IMR-90 (cell line): ENCODE measurements at regions not wholly inside any gene's neighbourhood (a gene's known extent, or its start where the extent isn't known, plus 50 kb on each side); places are given as distances from the start of the nearest gene placed in this dataset.

ENCODE experiments used
- ATAC-seq: fragments of 200-7000 bp; cut with Tn5 transposase; 2 replicates; pipeline ENCODE4 v1.9.1; 2020; ENCODE audit warnings: low read depth, mild to moderate bottlenecking, moderate library complexity
- BruUV-seq: library from RNA; stranded (reverse); fragments of 400-500 nt; replicated peaks from 2 replicates; lab custom pipeline; 2021; lab: Mats Ljungman, UMichigan
- CTCF ChIA-PET: fragments of 300-600 bp; formaldehyde crosslinking; extraction: SDS; loops from one replicate; lab custom pipeline; 2021; ENCODE audit warnings: antibody characterized with exemption; lab: Yijun Ruan, JAX
- POLR2A ChIA-PET: fragments of 300-600 bp; sonication (Branson Sonifier 250); formaldehyde crosslinking; loops from one replicate; lab custom pipeline; 2022; ENCODE audit warnings: antibody characterized with exemption; ENCODE audit not compliant: unreplicated experiment; lab: Charles Lee
- DNase-seq: peaks from one replicate; pipeline ENCODE4 v3.0.0; 2013
- H2AFZ ChIP-seq: replicated peaks from 2 replicates; pipeline ENCODE3; 2013; ENCODE audit warnings: low read length, mild to moderate bottlenecking; ENCODE audit not compliant: poor library complexity
- H2AK5ac ChIP-seq: 2 replicates; pipeline ENCODE4 v1.6.1; 2013; ENCODE audit warnings: low read depth, low read length, inconsistent platforms
- H2AK9ac ChIP-seq: replicated peaks from 2 replicates; pipeline ENCODE3; 2013; ENCODE audit warnings: mild to moderate bottlenecking, low read depth, low read length, moderate library complexity; ENCODE audit not compliant: poor library complexity
- H2BK120ac ChIP-seq: 2 replicates; pipeline ENCODE4 v1.6.1; 2013; ENCODE audit warnings: low read depth, low read length, inconsistent platforms
- H2BK15ac ChIP-seq: 3 replicates; pipeline ENCODE4 v1.6.1; 2013; ENCODE audit warnings: low read depth, low read length, inconsistent platforms
- H2BK20ac ChIP-seq: 2 replicates; pipeline ENCODE4 v1.6.1; 2013; ENCODE audit warnings: low read depth, mild to moderate bottlenecking, inconsistent platforms, low read length, moderate library complexity
- H2BK5ac ChIP-seq: 2 replicates; pipeline ENCODE4 v1.6.1; 2013; ENCODE audit warnings: mild to moderate bottlenecking, low read depth, low read length, inconsistent platforms; ENCODE audit not compliant: poor library complexity, severe bottlenecking
- H3K14ac ChIP-seq: replicated peaks from 2 replicates; pipeline ENCODE4 v1.6.1; 2013; ENCODE audit warnings: low read depth, low read length, inconsistent platforms
- H3K18ac ChIP-seq: 2 replicates; pipeline ENCODE4 v1.6.1; 2013; ENCODE audit warnings: low read depth, low read length, control low read depth
- H3K23ac ChIP-seq: 2 replicates; pipeline ENCODE4 v1.6.1; 2013; ENCODE audit warnings: low read depth, low read length, inconsistent platforms
- H3K27ac ChIP-seq: 2 replicates; pipeline ENCODE4 v1.5.1; 2013; ENCODE audit warnings: mild to moderate bottlenecking, control low read depth, low read length; ENCODE audit not compliant: insufficient read depth
- H3K27me3 ChIP-seq: 2 replicates; pipeline ENCODE4 v1.6.1; 2013; ENCODE audit warnings: low read length; ENCODE audit not compliant: control insufficient read depth, insufficient read depth
- H3K36me3 ChIP-seq: 2 replicates; pipeline ENCODE4 v1.6.1; 2013; ENCODE audit warnings: low read length, mixed read lengths; ENCODE audit not compliant: control insufficient read depth, insufficient read depth
- H3K4ac ChIP-seq: 2 replicates; pipeline ENCODE4 v1.6.1; 2013; ENCODE audit warnings: low read depth, low read length, inconsistent platforms
- H3K4me1 ChIP-seq: 2 replicates; pipeline ENCODE4 v1.6.1; 2013; ENCODE audit warnings: low read length, mixed read lengths; ENCODE audit not compliant: control insufficient read depth, insufficient read depth
- H3K4me2 ChIP-seq: 2 replicates; pipeline ENCODE4 v1.6.1; 2013; ENCODE audit warnings: low read depth, mild to moderate bottlenecking, control low read depth, low read length, moderate library complexity
- H3K4me3 ChIP-seq: 2 replicates; pipeline ENCODE4 v1.5.1; 2013; ENCODE audit warnings: low read depth, mild to moderate bottlenecking, control low read depth, low read length, moderate library complexity; ENCODE audit not compliant: insufficient read depth
- H3K56ac ChIP-seq: 2 replicates; pipeline ENCODE4 v1.6.1; 2013; ENCODE audit warnings: low read length, inconsistent platforms; ENCODE audit not compliant: insufficient read depth; ENCODE audit errors: extremely low read depth
- H3K79me1 ChIP-seq, 2 experiments: 2 replicates each; pipeline ENCODE4 v1.6.1; 2013; ENCODE audit warnings: low read length in 2 of 2, inconsistent platforms in 1 of 2, low read depth in 1 of 2
- H3K9ac ChIP-seq: 2 replicates; pipeline ENCODE4 v1.6.1; 2013; ENCODE audit warnings: low read depth, low read length, control low read depth
- H3K9me1 ChIP-seq: 2 replicates; pipeline ENCODE4 v1.6.1; 2013; ENCODE audit warnings: low read length, inconsistent platforms; ENCODE audit not compliant: insufficient read depth
- H3K9me3 ChIP-seq: 2 replicates; pipeline ENCODE4 v1.6.1; 2013; ENCODE audit warnings: low read length; ENCODE audit not compliant: control insufficient read depth, insufficient read depth
- H4K20me1 ChIP-seq: 2 replicates; pipeline ENCODE4 v1.6.1; 2013; ENCODE audit warnings: low read length, inconsistent platforms; ENCODE audit not compliant: insufficient read depth
- H4K5ac ChIP-seq: 2 replicates; pipeline ENCODE4 v1.6.1; 2013; ENCODE audit warnings: mild to moderate bottlenecking, low read depth, low read length, control low read depth
- H4K8ac ChIP-seq, 2 experiments: 2 replicates each; pipeline ENCODE4 v1.6.1; 2013; ENCODE audit warnings: low read depth in 2 of 2, low read length in 2 of 2, control low read depth in 1 of 2, inconsistent platforms in 1 of 2
- H4K91ac ChIP-seq: 2 replicates; pipeline ENCODE4 v1.6.1; 2013; ENCODE audit warnings: low read depth, low read length, inconsistent platforms; ENCODE audit not compliant: insufficient read depth
- MAFK ChIP-seq: IDR thresholded peaks from 2 replicates; pipeline ENCODE4 v1.6.1; 2012; ENCODE audit warnings: low read depth, low read length, improper control_type of control experiment
- POLR2A ChIP-seq: IDR thresholded peaks from 2 replicates; pipeline ENCODE4 v1.6.1; 2012; ENCODE audit warnings: mild to moderate bottlenecking, low read depth, low read length
- RCOR1 ChIP-seq: IDR thresholded peaks from 2 replicates; pipeline ENCODE4 v1.6.1; 2012; ENCODE audit warnings: mild to moderate bottlenecking, low read length, improper control_type of control experiment; ENCODE audit not compliant: insufficient replicate concordance
- WGBS, 2 experiments: methylation state at CpG; one replicate each; pipeline versions ENCODE4 v1.1.5 to v1.1.7; 2013; ENCODE audit warnings: missing lambda C conversion rate in 2 of 2; ENCODE audit not compliant: insufficient read length in 1 of 2; ENCODE audit errors: extremely low coverage in 2 of 2; 5-methylcytosine and 5-hydroxymethylcytosine counted together
- dilution Hi-C: fragments of 300-500 bp; cut with HindIII; formaldehyde crosslinking; loops from one replicate; pipeline ENCODE4 v1.14.3; 2018; ENCODE audit warnings: low sequenced_read_pairs; ENCODE audit not compliant: unreplicated experiment
- in situ Hi-C: fragments of 300-500 bp; cut with MboI; formaldehyde crosslinking; loops from 3 replicates; pipeline ENCODE4 v1.14.3; 2019; ENCODE audit warnings: low sequenced_read_pairs, inconsistent platforms, mixed read lengths
- intact Hi-C: fragments of 100-400 bp; cut with micrococcal nuclease; formaldehyde crosslinking; loops from 2 replicates; pipeline ENCODE4 v1.10.0; 2022
- TF ChIP-seq, protein P1 (sequence below): fragments of 150-350 bp; IDR thresholded peaks from 2 replicates; pipeline ENCODE4 v1.6.1; 2017; ENCODE audit warnings: mild to moderate bottlenecking, antibody characterized with exemption, low read length, low read depth
- TF ChIP-seq, protein P2 (sequence below): fragments of 150-350 bp; IDR thresholded peaks from 2 replicates; pipeline ENCODE4 v1.6.1; 2016; ENCODE audit warnings: low read depth, mild to moderate bottlenecking, low read length, moderate library complexity, borderline replicate concordance

DNA sequence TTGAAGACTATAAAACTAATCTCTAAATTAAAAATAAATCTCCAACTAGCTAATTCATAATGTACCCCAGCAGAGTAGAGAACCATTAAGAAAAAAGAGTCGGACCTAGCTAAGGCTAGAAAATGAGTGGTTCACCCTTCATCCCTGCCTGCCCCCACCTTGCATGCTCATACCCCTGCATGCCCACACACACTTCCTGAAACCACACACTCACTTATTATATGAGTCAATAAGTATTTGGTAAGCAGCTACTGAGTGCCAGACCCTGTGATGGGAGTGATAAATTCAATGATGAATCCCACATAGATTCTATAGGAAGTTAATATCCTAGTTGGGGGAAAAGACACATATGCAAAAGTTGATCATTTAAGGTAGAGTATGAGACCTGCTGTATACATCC is 152.9 kb upstream of the INHBA start:
- Histone ChIP-seq H2BK120ac (no peak overlapping the region), H4K20me1 (no peaks in the 10 kb centered on the region), H2BK20ac (no peak overlapping the region), H3K4ac (no peak overlapping the region), H3K27me3 (no peaks in the 10 kb centered on the region), H3K79me1 (no peaks in the 10 kb centered on the region), H3K18ac (no peak overlapping the region), H3K36me3 (no peaks in the 10 kb centered on the region), H4K5ac (no peak overlapping the region), H3K9me3 (no peaks in the 10 kb centered on the region), H2AFZ (no peak overlapping the region), H3K9me1 (no peaks in the 10 kb centered on the region; the same call in 1 of the 2 replicates), H3K14ac (no peak overlapping the region), H3K4me1 (peaks cover 4% of the 10 kb centered on the region; the same call in 1 of the 2 replicates), H3K23ac (no peak overlapping the region), H2BK15ac (no peak overlapping the region), H2BK5ac (no peak overlapping the region), H3K4me3 (no peak overlapping the region), H3K56ac (no peak overlapping the region), H4K91ac (no peak overlapping the region), H2AK5ac (no peak overlapping the region), H3K9ac (no peak overlapping the region), H3K4me2 (no peak overlapping the region), H3K27ac (no peak overlapping the region), H2AK9ac (no peak overlapping the region), H4K8ac (no peak overlapping the region)
- no TSS peak for BruUV-seq
- no peak for TF ChIP-seq RCOR1
- TF ChIP-seq, protein P1, sequence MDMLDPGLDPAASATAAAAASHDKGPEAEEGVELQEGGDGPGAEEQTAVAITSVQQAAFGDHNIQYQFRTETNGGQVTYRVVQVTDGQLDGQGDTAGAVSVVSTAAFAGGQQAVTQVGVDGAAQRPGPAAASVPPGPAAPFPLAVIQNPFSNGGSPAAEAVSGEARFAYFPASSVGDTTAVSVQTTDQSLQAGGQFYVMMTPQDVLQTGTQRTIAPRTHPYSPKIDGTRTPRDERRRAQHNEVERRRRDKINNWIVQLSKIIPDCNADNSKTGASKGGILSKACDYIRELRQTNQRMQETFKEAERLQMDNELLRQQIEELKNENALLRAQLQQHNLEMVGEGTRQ, result no peak
- TF ChIP-seq, protein P2, sequence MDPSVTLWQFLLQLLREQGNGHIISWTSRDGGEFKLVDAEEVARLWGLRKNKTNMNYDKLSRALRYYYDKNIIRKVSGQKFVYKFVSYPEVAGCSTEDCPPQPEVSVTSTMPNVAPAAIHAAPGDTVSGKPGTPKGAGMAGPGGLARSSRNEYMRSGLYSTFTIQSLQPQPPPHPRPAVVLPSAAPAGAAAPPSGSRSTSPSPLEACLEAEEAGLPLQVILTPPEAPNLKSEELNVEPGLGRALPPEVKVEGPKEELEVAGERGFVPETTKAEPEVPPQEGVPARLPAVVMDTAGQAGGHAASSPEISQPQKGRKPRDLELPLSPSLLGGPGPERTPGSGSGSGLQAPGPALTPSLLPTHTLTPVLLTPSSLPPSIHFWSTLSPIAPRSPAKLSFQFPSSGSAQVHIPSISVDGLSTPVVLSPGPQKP, result no peak
- no peak for TF ChIP-seq MAFK
- no peak for TF ChIP-seq POLR2A
- in situ Hi-C loops, result no loop called here
- peak; percentile 43 for DNase-seq
- dilution Hi-C loops, result no loop called here
- ATAC-seq, result no peak
- no CpG with 5 or more reads among the region's 1 CpG for WGBS, 2 experiments
- ChIA-PET CTCF (interaction anchor here (1.3 kb wide), 1 partner anchor 10 kb away, joined by 3 read pairs; no protein-coding TSS in a partner anchor), POLR2A (no interaction called here)
- intact Hi-C loops, result no loop called here
